ENCODE measurements at regions not wholly inside any gene's neighbourhood (a gene's known extent, or its start where the extent isn't known, plus 50 kb on each side); places are given as distances from the start of the nearest gene placed in this dataset.

DNA sequence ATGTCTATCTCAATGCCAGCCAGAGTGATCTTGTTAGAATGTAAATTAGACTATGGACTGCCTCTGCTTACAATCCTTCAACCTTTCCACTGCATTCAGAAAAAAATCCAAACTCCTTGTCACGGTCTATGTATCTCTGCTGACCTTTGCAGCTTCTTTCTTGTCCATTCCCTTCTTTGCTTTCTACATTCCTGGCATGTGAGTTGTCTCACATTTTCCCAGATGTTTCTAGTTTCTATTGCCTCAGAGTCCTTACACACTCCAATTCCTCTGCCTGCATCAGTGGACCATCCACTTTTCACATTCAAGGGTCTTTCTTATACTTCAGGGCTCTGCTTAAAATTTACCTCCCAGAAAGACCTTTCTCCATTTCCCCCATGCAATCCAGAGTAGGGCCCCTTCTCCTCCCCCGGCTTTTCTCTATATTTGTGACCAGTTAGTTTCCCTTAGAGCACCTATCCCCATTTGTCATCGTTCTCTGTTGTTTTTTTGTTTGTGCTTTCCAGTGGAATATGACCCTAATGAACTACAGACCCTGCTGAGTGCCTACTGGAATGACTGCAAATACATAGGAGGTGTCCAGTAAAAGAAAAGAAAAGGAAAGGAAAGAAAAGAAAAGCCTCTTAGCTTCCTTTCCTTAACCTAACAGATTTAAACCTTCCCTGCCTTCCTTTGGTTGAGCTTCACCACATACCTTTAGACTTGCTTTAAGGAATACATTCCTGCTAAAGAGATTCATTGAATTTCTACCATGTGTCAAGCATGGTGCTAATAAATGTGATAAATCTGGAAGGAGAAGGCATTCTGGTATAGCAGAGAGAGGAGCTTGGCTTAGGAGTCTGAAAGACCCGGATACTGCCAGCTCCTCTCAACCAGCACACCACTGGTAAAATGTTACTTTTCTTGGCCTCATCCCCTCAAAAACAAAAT is 102.0 kb downstream of the DIRAS3 start:
- no peaks in the 10 kb centered on the region for H3K9me3 ChIP-seq (ENCODE audit: control insufficient read depth, insufficient read depth, low read length)
- no peak overlapping the region for H3K27ac ChIP-seq (ENCODE audit: low read depth, low read length)

DNA sequence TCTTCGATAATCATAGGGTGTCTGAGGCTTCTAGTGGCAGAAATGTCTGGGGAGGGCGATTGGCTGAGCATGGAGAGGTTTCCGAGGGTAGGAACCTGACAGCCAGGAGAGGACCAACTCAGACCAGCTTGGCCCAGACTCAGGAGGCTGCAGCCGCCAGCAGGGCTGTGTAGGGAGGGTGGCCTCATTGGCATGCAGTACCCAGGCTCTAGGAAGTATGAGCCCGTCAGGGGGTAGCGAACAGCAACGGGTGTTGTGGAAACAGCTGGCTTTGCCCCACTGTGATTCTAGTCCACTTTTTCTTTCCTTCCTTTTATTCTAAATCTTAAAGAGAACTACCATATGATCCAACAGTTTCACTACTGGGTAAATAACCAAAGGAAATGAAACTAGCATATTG is 103.3 kb downstream of the DIRAS3 start:
- Histone ChIP-seq H3K4me3 (ENCODE audit: low read depth, low read length) (no peak overlapping the region), H3K4me1 (ENCODE audit: control insufficient read depth, insufficient read depth, low read length) (no peaks in the 10 kb centered on the region), H3K27me3 (ENCODE audit: control insufficient read depth, insufficient read depth, low read length) (no peaks in the 10 kb centered on the region), H3K9ac (ENCODE audit: low read depth, low read length) (no peak overlapping the region), H3K36me3 (ENCODE audit: control insufficient read depth, insufficient read depth, low read length) (no peaks in the 10 kb centered on the region), H3K9me3 (ENCODE audit: control insufficient read depth, insufficient read depth, low read length) (no peaks in the 10 kb centered on the region), H3K27ac (ENCODE audit: low read depth, low read length) (no peak overlapping the region)

More for the DNA sequence above, 102.0 kb downstream of the DIRAS3 start:
- Histone ChIP-seq H3K4me1 (ENCODE audit: control insufficient read depth, insufficient read depth, low read length) (no peaks in the 10 kb centered on the region), H3K36me3 (ENCODE audit: control insufficient read depth, insufficient read depth, low read length) (no peaks in the 10 kb centered on the region), H3K27me3 (ENCODE audit: control insufficient read depth, insufficient read depth, low read length) (no peaks in the 10 kb centered on the region), H3K9ac (ENCODE audit: low read depth, low read length) (no peak overlapping the region), H3K4me3 (ENCODE audit: low read depth, low read length) (no peak overlapping the region)

DNA sequence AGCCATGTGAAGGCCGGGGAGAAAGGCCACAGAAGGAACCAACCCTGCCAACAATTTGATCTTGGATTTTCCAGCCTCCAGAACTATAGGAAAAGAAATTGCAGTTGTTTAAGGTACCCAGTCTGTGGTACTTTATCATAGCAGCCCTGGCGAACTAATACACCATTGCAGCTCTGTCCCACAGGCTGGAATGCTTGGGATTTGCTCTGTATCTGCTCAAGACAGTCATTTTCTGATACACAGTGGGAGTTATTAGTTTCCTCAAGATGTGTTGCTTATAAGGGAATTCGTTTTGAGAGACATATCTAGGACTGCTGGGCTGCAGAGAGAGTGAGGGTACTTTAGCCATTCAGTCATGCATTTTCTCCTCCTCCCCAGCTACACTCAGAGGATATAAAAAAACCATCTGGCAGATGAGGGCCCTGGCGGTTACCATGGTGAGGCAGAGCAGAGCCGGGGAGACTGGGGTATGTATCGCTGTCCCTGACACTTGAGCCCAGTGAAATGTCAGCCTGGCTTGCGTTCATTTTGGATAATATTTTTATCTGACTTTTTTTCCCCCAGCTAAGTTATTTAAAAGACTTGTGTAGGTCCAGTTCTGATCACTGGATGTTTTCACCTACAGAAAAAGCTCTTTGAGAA is 104.6 kb downstream of the DIRAS3 start:
- Histone ChIP-seq H3K9ac (ENCODE audit: low read depth, low read length) (no peak overlapping the region), H3K36me3 (ENCODE audit: control insufficient read depth, insufficient read depth, low read length) (no peaks in the 10 kb centered on the region), H3K27ac (ENCODE audit: low read depth, low read length) (no peak overlapping the region), H3K9me3 (ENCODE audit: control insufficient read depth, insufficient read depth, low read length) (no peaks in the 10 kb centered on the region), H3K4me1 (ENCODE audit: control insufficient read depth, insufficient read depth, low read length) (no peaks in the 10 kb centered on the region), H3K27me3 (ENCODE audit: control insufficient read depth, insufficient read depth, low read length) (no peaks in the 10 kb centered on the region), H3K4me3 (ENCODE audit: low read depth, low read length) (no peak overlapping the region)

DNA sequence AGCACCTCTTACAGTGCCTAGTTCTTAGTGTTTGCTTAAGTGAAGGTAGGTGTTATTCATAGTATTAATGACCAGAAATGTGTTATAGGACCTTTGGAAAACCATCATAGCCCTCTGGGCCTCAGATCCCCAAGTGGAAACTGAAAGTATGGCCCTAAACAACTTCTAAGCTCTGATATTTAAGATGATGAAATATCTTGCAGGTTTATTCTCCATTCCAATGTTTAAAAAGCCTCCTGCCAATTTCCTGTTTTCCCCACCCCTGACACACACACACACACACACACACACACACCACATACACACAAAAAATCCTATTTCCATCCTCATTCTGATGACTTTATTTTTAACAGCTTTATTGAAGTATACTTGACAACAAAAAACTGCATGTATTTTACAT is 108.2 kb downstream of the DIRAS3 start:
- Histone ChIP-seq H3K9ac (ENCODE audit: low read depth, low read length) (no peak overlapping the region), H3K4me1 (ENCODE audit: control insufficient read depth, insufficient read depth, low read length) (no peaks in the 10 kb centered on the region), H3K36me3 (ENCODE audit: control insufficient read depth, insufficient read depth, low read length) (no peaks in the 10 kb centered on the region), H3K9me3 (ENCODE audit: control insufficient read depth, insufficient read depth, low read length) (no peaks in the 10 kb centered on the region), H3K27ac (ENCODE audit: low read depth, low read length) (no peak overlapping the region), H3K27me3 (ENCODE audit: control insufficient read depth, insufficient read depth, low read length) (no peaks in the 10 kb centered on the region), H3K4me3 (ENCODE audit: low read depth, low read length) (no peak overlapping the region)

DNA sequence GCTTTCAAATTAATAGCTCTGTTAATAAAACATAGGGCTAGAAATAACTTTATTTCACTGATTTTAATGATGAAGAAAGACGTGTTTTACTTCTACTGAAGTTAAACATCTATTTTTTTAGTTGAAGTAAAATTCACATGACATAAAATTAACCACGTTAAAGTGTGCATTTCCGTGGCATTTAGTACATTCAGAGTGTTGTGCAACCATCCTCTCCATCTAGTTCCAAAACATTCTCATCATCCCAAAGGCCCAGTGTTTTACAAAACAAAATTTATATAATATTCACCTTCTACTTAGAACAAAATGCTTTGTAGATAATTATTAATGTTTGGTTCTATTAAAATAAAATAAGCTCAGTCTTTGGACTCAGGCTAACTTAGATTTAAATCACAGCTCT is 108.5 kb upstream of the GNG12 start:
- no peaks in the 10 kb centered on the region for H3K27me3 ChIP-seq (ENCODE audit: control insufficient read depth, insufficient read depth, low read length)
- H3K4me3 ChIP-seq (ENCODE audit: low read depth, low read length), result no peak overlapping the region
- H3K9ac ChIP-seq (ENCODE audit: low read depth, low read length), result no peak overlapping the region
- no peaks in the 10 kb centered on the region for H3K4me1 ChIP-seq (ENCODE audit: control insufficient read depth, insufficient read depth, low read length)
- no peaks in the 10 kb centered on the region for H3K9me3 ChIP-seq (ENCODE audit: control insufficient read depth, insufficient read depth, low read length)
- H3K36me3 ChIP-seq (ENCODE audit: control insufficient read depth, insufficient read depth, low read length), result no peaks in the 10 kb centered on the region
- no peak overlapping the region for H3K27ac ChIP-seq (ENCODE audit: low read depth, low read length)

DNA sequence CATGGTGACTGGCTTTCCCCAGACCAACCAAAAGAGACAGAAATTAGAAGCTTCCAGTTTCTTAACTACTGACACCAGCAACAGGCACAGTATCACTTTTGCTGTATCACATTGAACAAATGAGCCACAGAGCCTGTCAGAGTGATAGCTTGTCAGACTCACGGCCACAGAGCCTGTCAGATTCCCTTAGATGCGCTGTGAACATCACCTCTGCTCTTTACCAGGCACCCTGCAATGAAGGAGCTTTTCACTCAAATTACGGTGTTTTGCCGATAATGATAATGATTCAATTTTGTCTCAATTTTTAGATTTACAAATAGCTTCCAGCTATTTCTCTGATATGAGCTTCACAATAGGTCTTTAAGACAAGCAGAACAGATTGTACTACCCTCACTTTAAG is 107.9 kb upstream of the GNG12 start:
- Histone ChIP-seq H3K27me3 (ENCODE audit: control insufficient read depth, insufficient read depth, low read length) (no peaks in the 10 kb centered on the region), H3K9ac (ENCODE audit: low read depth, low read length) (no peak overlapping the region), H3K9me3 (ENCODE audit: control insufficient read depth, insufficient read depth, low read length) (no peaks in the 10 kb centered on the region), H3K4me3 (ENCODE audit: low read depth, low read length) (no peak overlapping the region), H3K4me1 (ENCODE audit: control insufficient read depth, insufficient read depth, low read length) (no peaks in the 10 kb centered on the region), H3K36me3 (ENCODE audit: control insufficient read depth, insufficient read depth, low read length) (no peaks in the 10 kb centered on the region), H3K27ac (ENCODE audit: low read depth, low read length) (no peak overlapping the region)

DNA sequence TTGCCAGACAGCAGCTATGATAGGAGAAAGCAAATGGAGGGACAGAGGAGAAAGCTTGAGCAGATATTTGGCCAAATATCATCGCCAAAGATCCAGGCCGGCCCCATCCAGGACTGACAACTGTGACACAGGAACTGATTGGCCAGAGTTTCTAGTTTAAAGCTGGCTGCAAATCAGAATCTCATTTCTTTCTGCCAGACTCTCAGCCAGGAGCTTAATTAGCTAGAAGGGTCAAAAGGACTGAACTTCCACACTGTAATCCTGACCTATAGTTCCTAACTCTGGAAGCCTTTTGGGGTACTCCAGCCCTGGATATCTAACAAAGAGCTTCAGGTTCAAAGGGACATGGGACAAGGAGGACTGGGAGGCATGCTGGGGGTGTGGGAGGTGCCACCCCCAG is 106.7 kb upstream of the GNG12 start:
- Histone ChIP-seq H3K27me3 (ENCODE audit: control insufficient read depth, insufficient read depth, low read length) (no peaks in the 10 kb centered on the region), H3K9ac (ENCODE audit: low read depth, low read length) (no peak overlapping the region), H3K36me3 (ENCODE audit: control insufficient read depth, insufficient read depth, low read length) (no peaks in the 10 kb centered on the region), H3K27ac (ENCODE audit: low read depth, low read length) (no peak overlapping the region), H3K4me3 (ENCODE audit: low read depth, low read length) (no peak overlapping the region), H3K9me3 (ENCODE audit: control insufficient read depth, insufficient read depth, low read length) (no peaks in the 10 kb centered on the region), H3K4me1 (ENCODE audit: control insufficient read depth, insufficient read depth, low read length) (no peaks in the 10 kb centered on the region)

DNA sequence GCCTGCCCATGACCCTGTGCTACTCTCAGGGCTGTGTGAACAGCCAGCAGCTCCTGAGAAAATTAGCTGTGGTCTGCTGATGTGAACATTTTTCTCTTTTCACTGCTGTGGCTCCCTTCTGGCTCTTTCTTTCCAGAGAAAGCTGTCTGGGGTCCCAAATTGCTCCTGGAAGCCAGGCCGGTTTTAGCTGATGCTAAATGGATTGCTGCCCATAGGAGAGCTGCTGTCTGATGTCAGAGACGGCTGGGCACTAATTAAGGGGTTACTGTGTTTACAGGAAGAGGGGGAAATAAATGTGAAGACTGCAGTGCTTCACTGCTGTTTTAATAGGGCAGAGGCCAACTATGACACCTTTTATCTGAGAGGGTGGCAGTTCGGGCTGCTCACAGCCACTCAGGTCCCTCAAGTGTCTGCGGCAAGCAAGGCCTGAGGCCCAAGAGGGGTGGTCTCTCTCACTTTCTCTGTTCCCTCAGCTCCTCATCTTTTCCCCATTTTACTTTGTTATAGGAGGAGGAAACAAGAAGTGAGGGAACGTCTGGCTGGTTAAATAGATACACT is 106.0 kb upstream of the GNG12 start:
- H3K27ac ChIP-seq (ENCODE audit: low read depth, low read length), result no peak overlapping the region
- no peaks in the 10 kb centered on the region for H3K4me1 ChIP-seq (ENCODE audit: control insufficient read depth, insufficient read depth, low read length)
- no peaks in the 10 kb centered on the region for H3K36me3 ChIP-seq (ENCODE audit: control insufficient read depth, insufficient read depth, low read length)
- no peak overlapping the region for H3K4me3 ChIP-seq (ENCODE audit: low read depth, low read length)
- no peaks in the 10 kb centered on the region for H3K27me3 ChIP-seq (ENCODE audit: control insufficient read depth, insufficient read depth, low read length)
- no peak overlapping the region for H3K9ac ChIP-seq (ENCODE audit: low read depth, low read length)
- H3K9me3 ChIP-seq (ENCODE audit: control insufficient read depth, insufficient read depth, low read length), result no peaks in the 10 kb centered on the region

DNA sequence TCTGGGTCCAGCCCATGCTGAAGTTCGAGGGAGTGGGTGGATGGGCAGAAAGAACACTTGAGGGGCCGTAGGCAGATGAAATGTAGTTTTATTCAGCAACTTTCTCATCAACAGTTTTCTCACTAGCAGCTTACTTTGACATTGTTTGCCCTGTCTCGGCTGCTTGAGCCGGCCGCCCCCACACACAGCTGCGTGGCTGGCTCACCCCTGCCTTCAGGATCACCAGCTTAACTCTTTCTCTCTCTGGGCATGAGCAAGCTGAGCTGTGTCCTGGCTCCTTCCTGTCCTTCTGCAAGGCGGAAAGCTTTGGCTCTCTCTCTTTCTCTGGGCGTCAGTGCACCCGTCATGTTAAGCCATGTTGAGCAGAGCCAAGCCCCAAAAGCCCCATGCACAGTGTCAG is 104.4 kb upstream of the GNG12 start:
- no peak overlapping the region for H3K9ac ChIP-seq (ENCODE audit: low read depth, low read length)
- H3K36me3 ChIP-seq (ENCODE audit: control insufficient read depth, insufficient read depth, low read length), result no peaks in the 10 kb centered on the region
- H3K4me1 ChIP-seq (ENCODE audit: control insufficient read depth, insufficient read depth, low read length), result no peaks in the 10 kb centered on the region
- H3K27me3 ChIP-seq (ENCODE audit: control insufficient read depth, insufficient read depth, low read length), result no peaks in the 10 kb centered on the region
- H3K4me3 ChIP-seq (ENCODE audit: low read depth, low read length), result no peak overlapping the region
- no peaks in the 10 kb centered on the region for H3K9me3 ChIP-seq (ENCODE audit: control insufficient read depth, insufficient read depth, low read length)
- H3K27ac ChIP-seq (ENCODE audit: low read depth, low read length), result no peak overlapping the region

DNA sequence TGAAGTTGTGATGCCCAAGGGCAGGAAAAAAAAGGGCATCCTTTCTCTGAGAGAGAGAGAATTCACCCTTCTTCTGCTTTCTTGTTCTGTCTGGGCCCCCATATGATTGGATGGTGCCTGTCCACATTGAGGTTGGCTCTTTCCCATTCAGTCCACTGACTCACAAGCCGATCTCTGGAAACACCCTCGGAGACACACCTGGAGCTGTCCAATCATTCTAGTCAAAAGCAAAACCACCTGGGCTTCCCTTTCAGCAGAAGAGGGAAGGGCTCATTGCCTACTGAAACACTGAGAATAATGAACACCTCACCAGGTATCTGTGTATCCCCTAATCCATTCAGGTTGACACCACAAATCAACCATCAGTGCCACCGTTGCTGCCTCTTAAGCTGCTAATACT is 103.7 kb upstream of the GNG12 start:
- no peak overlapping the region for H3K27ac ChIP-seq (ENCODE audit: low read depth, low read length)
- H3K4me3 ChIP-seq (ENCODE audit: low read depth, low read length), result no peak overlapping the region
- no peak overlapping the region for H3K9ac ChIP-seq (ENCODE audit: low read depth, low read length)
- no peaks in the 10 kb centered on the region for H3K36me3 ChIP-seq (ENCODE audit: control insufficient read depth, insufficient read depth, low read length)
- H3K9me3 ChIP-seq (ENCODE audit: control insufficient read depth, insufficient read depth, low read length), result no peaks in the 10 kb centered on the region
- no peaks in the 10 kb centered on the region for H3K27me3 ChIP-seq (ENCODE audit: control insufficient read depth, insufficient read depth, low read length)
- H3K4me1 ChIP-seq (ENCODE audit: control insufficient read depth, insufficient read depth, low read length), result no peaks in the 10 kb centered on the region

DNA sequence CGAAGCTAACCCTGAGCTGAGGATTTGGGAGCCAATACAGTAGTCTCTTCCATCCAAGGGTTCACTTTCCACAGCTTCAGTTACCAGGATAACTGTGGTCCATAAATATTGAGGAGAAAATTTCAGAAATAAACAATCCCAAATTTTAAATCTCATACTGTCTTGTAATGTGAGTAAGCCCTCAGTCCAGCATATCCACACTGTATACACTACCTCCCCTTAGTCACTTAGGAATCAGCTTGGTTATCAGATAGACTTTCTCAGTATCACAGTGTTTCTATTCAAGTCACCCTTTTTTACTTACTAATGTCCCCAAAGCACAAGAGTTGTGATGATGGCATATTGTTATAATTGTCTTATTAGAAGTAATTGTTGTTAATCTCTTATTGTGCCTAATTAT is 102.3 kb upstream of the GNG12 start:
- Histone ChIP-seq H3K4me3 (ENCODE audit: low read depth, low read length) (no peak overlapping the region), H3K9me3 (ENCODE audit: control insufficient read depth, insufficient read depth, low read length) (no peaks in the 10 kb centered on the region), H3K9ac (ENCODE audit: low read depth, low read length) (no peak overlapping the region), H3K4me1 (ENCODE audit: control insufficient read depth, insufficient read depth, low read length) (no peaks in the 10 kb centered on the region), H3K27ac (ENCODE audit: low read depth, low read length) (no peak overlapping the region), H3K27me3 (ENCODE audit: control insufficient read depth, insufficient read depth, low read length) (no peaks in the 10 kb centered on the region), H3K36me3 (ENCODE audit: control insufficient read depth, insufficient read depth, low read length) (no peaks in the 10 kb centered on the region)

Measured in HUES48 (cell line).